K562 (cell line): ENCODE measurements at regions not wholly inside any gene's neighbourhood (a gene's known extent, or its start where the extent isn't known, plus 50 kb on each side); places are given as distances from the start of the nearest gene placed in this dataset.

Experiments used
- ATAC-seq: fragments of 200-7000 bp; cut with Tn5 transposase; 3 replicates; pipeline ENCODE4 v1.9.1; 2020; ENCODE audit warnings: moderate library complexity
- BruUV-seq: library from RNA; stranded (reverse); fragments of 400-500 nt; replicated peaks from 2 replicates; lab custom pipeline; 2021; lab: Mats Ljungman, UMichigan
- CTCF ChIA-PET: fragments of 300-600 bp; formaldehyde crosslinking; extraction: SDS; loops from one replicate; lab custom pipeline; 2021; ENCODE audit warnings: low intra/inter-chr PET ratio; lab: Yijun Ruan, JAX
- POLR2A ChIA-PET: fragments of 300-600, 350-650 bp; sonication (Branson Sonifier 250); formaldehyde crosslinking; extraction: SDS; loops from one replicate; lab custom pipeline; 2021; ENCODE audit warnings: antibody characterized with exemption, inconsistent platforms; lab: Yijun Ruan, JAX
- DNase-seq, 4 experiments: peaks; one replicate each; pipeline versions ENCODE4 v3.0.0 to v3.0.0-alpha.2; 2011 to 2018; ENCODE audit warnings: low spot score in 3 of 4, mixed read lengths in 3 of 4; ENCODE audit errors: extremely low read depth in 1 of 4
- FAIRE-seq: peaks from 2 replicates; lab custom pipeline; 2011; peaks lifted over from hg19 to GRCh38; lab: Jason Lieb, UNC
- H2AFZ ChIP-seq: 2 replicates; pipeline ENCODE4 v1.6.0; 2011; ENCODE audit warnings: low read depth, low read length, control low read depth, inconsistent platforms
- H3K27ac ChIP-seq: fragments of 200-600 bp; 3 replicates; pipeline ENCODE4 v1.8.0; 2011; ENCODE audit warnings: low read depth, mild to moderate bottlenecking, control low read depth, inconsistent platforms, low read length, moderate library complexity, mixed read lengths; ENCODE audit errors: extremely low read depth
- H3K27me3 ChIP-seq, 2 experiments: fragments of 300-600 bp in 1 of 2; 2 replicates in 1 of 2; 3 replicates in 1 of 2; pipeline versions ENCODE4 v1.6.0 to v1.8.0; 2011; ENCODE audit warnings: inconsistent platforms in 2 of 2, low read length in 2 of 2, mild to moderate bottlenecking in 1 of 2, mixed read lengths in 1 of 2, moderate library complexity in 1 of 2; ENCODE audit not compliant: control insufficient read depth in 2 of 2, insufficient read depth in 2 of 2
- H3K36me3 ChIP-seq: fragments of 300-600 bp; 3 replicates; pipeline ENCODE4 v1.8.0; 2011; ENCODE audit warnings: mild to moderate bottlenecking, low read length, inconsistent platforms; ENCODE audit not compliant: control insufficient read depth, insufficient read depth
- H3K4me1 ChIP-seq, 2 experiments: fragments of 200-600 bp in 1 of 2; replicated peaks in 1 of 2; 2 replicates in 1 of 2; 3 replicates in 1 of 2; pipeline versions ENCODE4 v1.5.1 to v1.8.0; 2011; ENCODE audit warnings: inconsistent platforms in 2 of 2, low read length in 2 of 2, mild to moderate bottlenecking in 1 of 2, mixed read lengths in 1 of 2, moderate library complexity in 1 of 2; ENCODE audit not compliant: control insufficient read depth in 2 of 2, insufficient read depth in 2 of 2
- H3K4me2 ChIP-seq: 2 replicates; pipeline ENCODE4 v1.6.1; 2011; ENCODE audit warnings: low read length, control low read depth, inconsistent platforms, mixed read lengths; ENCODE audit not compliant: insufficient read depth
- H3K4me3 ChIP-seq: fragments of 200-600 bp; sonication (generic), shearing (Covaris generic); 2 replicates; pipeline ENCODE4 v1.5.1; 2016; ENCODE audit warnings: control low read depth, inconsistent platforms
- H3K79me2 ChIP-seq: fragments of 200-600 bp; 3 replicates; pipeline ENCODE4 v1.8.0; 2011; ENCODE audit warnings: low read length, inconsistent platforms; ENCODE audit not compliant: control insufficient read depth, insufficient read depth
- H3K9ac ChIP-seq, 2 experiments: 2 replicates each; pipeline versions ENCODE4 v1.6.0 to v1.6.1; 2011; ENCODE audit warnings: low read depth in 2 of 2, low read length in 2 of 2, control low read depth in 1 of 2, inconsistent platforms in 1 of 2, mild to moderate bottlenecking in 1 of 2, mixed read lengths in 1 of 2; ENCODE audit not compliant: insufficient read depth in 1 of 2
- H3K9me1 ChIP-seq: one replicate; pipeline ENCODE4 v1.6.0; 2011; ENCODE audit warnings: inconsistent platforms, mild to moderate bottlenecking, low read length, moderate library complexity; ENCODE audit not compliant: control insufficient read depth, insufficient read depth
- H3K9me3 ChIP-seq: replicated peaks from 2 replicates; pipeline ENCODE4 v1.5.1; 2011; ENCODE audit warnings: low read depth, low read length, inconsistent platforms; ENCODE audit not compliant: control insufficient read depth, insufficient read depth
- H4K20me1 ChIP-seq: replicated peaks from 2 replicates; pipeline ENCODE4 v1.6.1; 2011; ENCODE audit warnings: low read length, inconsistent platforms, mixed read lengths; ENCODE audit not compliant: control insufficient read depth, insufficient read depth
- GATAD2A ChIP-seq: fragments of 450-650 bp; IDR thresholded peaks from 2 replicates; pipeline ENCODE4 v1.6.1; 2017
- HEY1 ChIP-seq: fragments of 250-450 bp; sonication (Bioruptor Pico); IDR thresholded peaks from 2 replicates; pipeline ENCODE4 v1.5.0; 2020; ENCODE audit warnings: mild to moderate bottlenecking, moderate library complexity, borderline replicate concordance
- MNT ChIP-seq, 2 experiments: fragments of 450-650 bp; conservative IDR thresholded peaks; 2 replicates each; pipeline ENCODE4 v1.6.1; 2017; ENCODE audit warnings: mild to moderate bottlenecking in 2 of 2, moderate library complexity in 2 of 2
- PCBP2 ChIP-seq: fragments of 200-400 bp; formaldehyde crosslinking; IDR thresholded peaks from 2 replicates; pipeline ENCODE4 v1.6.1; 2018; ENCODE audit warnings: low read length, low read depth, mild to moderate bottlenecking, moderate library complexity; ENCODE audit not compliant: poor library complexity, severe bottlenecking
- PRPF4 ChIP-seq: fragments of 200-400 bp; formaldehyde crosslinking; IDR thresholded peaks from one replicate; pipeline ENCODE4 v1.6.1; 2017; ENCODE audit warnings: low read length, low read depth, mild to moderate bottlenecking; ENCODE audit not compliant: insufficient read depth, poor library complexity, severe bottlenecking
- PTTG1 ChIP-seq: fragments of 450-650 bp; IDR thresholded peaks from 2 replicates; pipeline ENCODE4 v1.6.1; 2016; ENCODE audit warnings: low read depth, mild to moderate bottlenecking, missing genetic modification characterization, missing compliant biosample characterization
- RAD51 ChIP-seq: fragments of 450-650 bp; IDR thresholded peaks from 2 replicates; pipeline ENCODE4 v1.7.1; 2016; ENCODE audit warnings: low read depth, mild to moderate bottlenecking, borderline replicate concordance
- REST ChIP-seq, 2 experiments: fragments of 450-650 bp; formaldehyde crosslinking in 1 of 2; IDR thresholded peaks; 2 replicates each; pipeline versions ENCODE4 v1.4.0 to v1.6.1; 2014 to 2020; ENCODE audit warnings: mild to moderate bottlenecking in 2 of 2, borderline replicate concordance in 1 of 2, low read depth in 1 of 2
- RFX1 ChIP-seq: fragments of 450-650 bp; IDR thresholded peaks from 2 replicates; pipeline ENCODE4 v1.6.1; 2016; ENCODE audit warnings: mild to moderate bottlenecking, moderate library complexity
- SMARCA5 ChIP-seq: fragments of 450-650 bp; IDR thresholded peaks from 2 replicates; pipeline ENCODE4 v1.6.1; 2016
- SNRNP70 ChIP-seq: fragments of 200-400 bp; formaldehyde crosslinking; optimal IDR thresholded peaks from 2 replicates; pipeline ENCODE3; 2017; ENCODE audit warnings: low read depth, low read length
- ZKSCAN1 ChIP-seq: fragments of 150-350 bp; IDR thresholded peaks from 2 replicates; pipeline ENCODE4 v1.6.1; 2016; ENCODE audit warnings: low read depth, low read length
- ZKSCAN3 ChIP-seq: fragments of 250-450 bp; sonication (Bioruptor Pico); IDR thresholded peaks from 2 replicates; pipeline ENCODE4 v1.4.0; 2020
- ZNF695 ChIP-seq: fragments of 450-650 bp; formaldehyde crosslinking; IDR thresholded peaks from 2 replicates; pipeline ENCODE4 v1.4.0; 2020; ENCODE audit warnings: mild to moderate bottlenecking, moderate library complexity
- ZNF707 ChIP-seq: fragments of 250-450 bp; sonication (Bioruptor Pico); conservative IDR thresholded peaks from 2 replicates; pipeline ENCODE4 v1.8.0; 2022; ENCODE audit warnings: inconsistent platforms, mild to moderate bottlenecking, moderate library complexity
- WGBS: fragments of 100-300 bp; shearing (Covaris generic); methylation state at CpG from one replicate; pipeline ENCODE4 v1.1.6; 2016; ENCODE audit warnings: low coverage, mixed read lengths; ENCODE audit not compliant: insufficient coverage; ENCODE audit errors: missing lambda C conversion rate; 5-methylcytosine and 5-hydroxymethylcytosine counted together
- in situ Hi-C: fragments of 300-500 bp; cut with MboI; formaldehyde crosslinking; loops from 4 replicates; pipeline ENCODE4 v1.15.0; 2018; ENCODE audit warnings: inconsistent platforms, mixed read lengths
- intact Hi-C: fragments of 100-400 bp; cut with micrococcal nuclease; formaldehyde crosslinking; loops from 2 replicates; pipeline ENCODE4 v1.14.2; 2022

DNA sequence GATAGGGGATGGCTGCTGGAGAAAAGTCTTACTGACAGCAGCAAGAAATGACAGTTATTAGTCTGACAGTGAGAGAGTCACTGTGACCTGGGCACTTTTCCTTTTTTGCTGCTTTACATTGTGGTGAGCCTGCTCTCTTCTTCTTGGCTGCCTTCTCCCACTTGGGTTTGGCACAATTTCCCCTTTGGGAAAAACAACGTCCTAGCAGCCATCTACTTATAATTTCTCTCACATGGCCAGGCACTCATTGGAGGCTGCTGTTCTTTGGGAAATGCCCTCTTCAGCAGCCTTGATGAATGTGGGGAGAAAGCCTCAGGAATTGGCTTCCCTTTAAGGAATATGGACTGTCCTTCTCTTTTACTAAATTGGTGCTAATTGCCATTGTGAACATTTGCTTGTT is 60.4 kb upstream of the SLC1A4 start:
- H3K79me2 ChIP-seq = no peaks in the 10 kb centered on the region
- no peaks in the 10 kb centered on the region for H3K9me3 ChIP-seq
- H3K4me2 ChIP-seq = no peak overlapping the region
- FAIRE-seq (no peak), ATAC-seq (no peak), DNase-seq (no peak)
- WGBS = 0% methylated on average over 1 of the region's 1 CpG
- no peak overlapping the region for H3K27ac ChIP-seq
- H3K4me3 ChIP-seq = no peak overlapping the region
- H3K36me3 ChIP-seq = no peaks in the 10 kb centered on the region
- no peaks in the 10 kb centered on the region for H3K9me1 ChIP-seq
- H2AFZ ChIP-seq = no peak overlapping the region
- no peak overlapping the region for H3K9ac ChIP-seq
- H3K4me1 ChIP-seq = no peaks in the 10 kb centered on the region; a peak in 1 of 5 replicates
- ChIA-PET POLR2A (no interaction called here), CTCF (no interaction called here)
- TF ChIP-seq GATAD2A (no peak), PRPF4 (no peak), RAD51 (no peak), RFX1 (no peak), HEY1 (no peak), ZNF707 (no peak), REST (IDR thresholded peaks at IDR 0.05; ENCODE audit: borderline replicate concordance) (no peak), REST (CRISPR knock-in tag; IDR thresholded peaks at IDR 0.05; ENCODE audit: low read depth) (no peak), SMARCA5 (no peak), SNRNP70 (no peak), ZKSCAN3 (CRISPR knock-in tag) (no peak), ZNF695 (CRISPR knock-in tag) (no peak), ZKSCAN1 (no peak), PTTG1 (no peak), MNT (conservative IDR thresholded peaks at IDR 0.05) (no peak), PCBP2 (no peak)
- in situ Hi-C loops (no loop called here), intact Hi-C loops (no loop called here)
- BruUV-seq = no TSS peak
- peaks cover 8 to 13% of the 10 kb centered on the region in 2 experiments; a peak in 3 of 5 replicates for H3K27me3 ChIP-seq
- H4K20me1 ChIP-seq = no peaks in the 10 kb centered on the region
